HUES6 (cell line): ENCODE measurements at regions not wholly inside any gene's neighbourhood (a gene's known extent, or its start where the extent isn't known, plus 50 kb on each side); places are given as distances from the start of the nearest gene placed in this dataset.

Experiments
- H3K27ac ChIP-seq: 2 replicates; pipeline ENCODE4 v1.7.0; 2013; ENCODE audit warnings: low read depth, mild to moderate bottlenecking, low read length, inconsistent platforms
- H3K27me3 ChIP-seq: 2 replicates; pipeline ENCODE4 v1.6.1; 2013; ENCODE audit warnings: low read length; ENCODE audit not compliant: control insufficient read depth, insufficient read depth
- H3K36me3 ChIP-seq: 2 replicates; pipeline ENCODE4 v1.6.1; 2013; ENCODE audit warnings: low read length; ENCODE audit not compliant: control insufficient read depth, insufficient read depth
- H3K4me1 ChIP-seq: 2 replicates; pipeline ENCODE4 v1.6.1; 2013; ENCODE audit warnings: low read length; ENCODE audit not compliant: control insufficient read depth, insufficient read depth
- H3K4me3 ChIP-seq: 2 replicates; pipeline ENCODE4 v1.5.1; 2013; ENCODE audit warnings: low read depth, low read length
- H3K9ac ChIP-seq: one replicate; pipeline ENCODE4 v1.6.1; 2013; ENCODE audit warnings: mild to moderate bottlenecking, low read length
- H3K9me3 ChIP-seq: 2 replicates; pipeline ENCODE4 v1.6.1; 2013; ENCODE audit warnings: low read depth, low read length; ENCODE audit not compliant: control insufficient read depth, insufficient read depth

GRCh38 chr4:135383356-135384288 is 1182.0 kb upstream of the PABPC4L start:
- peaks cover 12% of the 10 kb centered on the region; the same call in 1 of the 2 replicates for H3K9me3 ChIP-seq
- no peaks in the 10 kb centered on the region for H3K27me3 ChIP-seq
- peaks cover 32% of the 10 kb centered on the region for H3K4me1 ChIP-seq
- no peak overlapping the region for H3K4me3 ChIP-seq
- no peaks in the 10 kb centered on the region for H3K36me3 ChIP-seq
- H3K27ac ChIP-seq = peak overlapping the region; percentile 40; the same call in 1 of the 2 replicates
- H3K9ac ChIP-seq = no peak overlapping the region

- Histone ChIP-seq H3K9me3 (peaks cover 15% of the 10 kb centered on the region; the same call in 1 of the 2 replicates), H3K9ac (no peak overlapping the region), H3K27me3 (no peaks in the 10 kb centered on the region), H3K4me3 (no peak overlapping the region), H3K27ac (no peak overlapping the region), H3K4me1 (peaks cover 32% of the 10 kb centered on the region), H3K36me3 (no peaks in the 10 kb centered on the region)
Observed at GRCh38 chr4:135382280-135382959, 1180.8 kb upstream of the PABPC4L start.

- H3K9me3 ChIP-seq = peaks cover 6% of the 10 kb centered on the region; the same call in 1 of the 2 replicates
- no peaks in the 10 kb centered on the region for H3K27me3 ChIP-seq
- H3K4me1 ChIP-seq = no peaks in the 10 kb centered on the region
- H3K4me3 ChIP-seq = no peak overlapping the region
- no peak overlapping the region for H3K9ac ChIP-seq
- H3K27ac ChIP-seq = no peak overlapping the region
- H3K36me3 ChIP-seq = no peaks in the 10 kb centered on the region
Observed at GRCh38 chr4:135372131-135372530, 1170.5 kb upstream of the PABPC4L start.

DNA sequence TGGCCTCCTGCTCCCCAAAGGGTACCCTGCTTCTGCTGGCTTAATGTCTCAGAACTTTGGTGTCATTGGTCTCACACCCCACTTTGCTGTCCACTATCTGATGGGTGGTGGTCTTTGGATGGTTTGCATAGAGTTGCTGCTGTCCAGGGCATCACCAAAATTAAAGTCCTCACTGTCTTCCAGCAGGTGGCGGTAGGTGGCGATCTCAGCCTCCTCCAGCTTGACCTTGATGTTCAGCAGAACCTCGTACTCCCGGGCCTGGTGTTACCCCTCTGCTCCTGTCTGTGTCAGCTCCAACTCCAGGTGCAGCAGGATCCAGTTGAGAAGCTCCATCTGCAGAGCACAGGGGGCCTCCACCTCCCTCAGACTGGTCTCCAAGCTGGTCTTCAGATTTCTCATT is 1169.5 kb upstream of the PABPC4L start:
- Histone ChIP-seq H3K27me3 (no peaks in the 10 kb centered on the region), H3K9me3 (peaks cover 6% of the 10 kb centered on the region; the same call in 1 of the 2 replicates), H3K4me1 (no peaks in the 10 kb centered on the region), H3K27ac (no peak overlapping the region), H3K36me3 (no peaks in the 10 kb centered on the region), H3K4me3 (no peak overlapping the region), H3K9ac (no peak overlapping the region)

DNA sequence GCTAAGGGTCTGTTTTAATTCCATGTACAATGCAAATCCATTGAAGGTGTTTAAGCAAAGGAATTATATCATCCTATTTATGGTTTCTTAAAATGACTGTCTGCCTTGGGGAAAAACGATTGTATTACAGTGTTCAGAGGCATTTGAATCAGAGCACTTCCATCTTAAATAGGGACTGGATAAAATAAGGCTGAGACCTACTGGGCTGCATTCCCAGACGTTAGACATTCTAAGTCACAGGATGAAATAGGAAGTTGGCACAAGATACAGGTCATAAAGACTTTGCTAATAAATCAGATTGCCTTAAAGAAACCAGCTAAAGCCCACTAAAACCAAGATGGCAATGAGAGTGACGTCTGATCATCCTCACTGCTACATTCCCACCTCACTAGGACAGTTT is 1167.2 kb upstream of the PABPC4L start:
- Histone ChIP-seq H3K9me3 (no peaks in the 10 kb centered on the region), H3K4me3 (no peak overlapping the region), H3K27ac (no peak overlapping the region), H3K36me3 (no peaks in the 10 kb centered on the region), H3K4me1 (no peaks in the 10 kb centered on the region), H3K27me3 (no peaks in the 10 kb centered on the region), H3K9ac (no peak overlapping the region)

- Histone ChIP-seq H3K36me3 (no peaks in the 10 kb centered on the region), H3K27ac (no peak overlapping the region), H3K4me1 (no peaks in the 10 kb centered on the region), H3K9me3 (no peaks in the 10 kb centered on the region), H3K27me3 (no peaks in the 10 kb centered on the region), H3K9ac (no peak overlapping the region), H3K4me3 (no peak overlapping the region)
Observed at GRCh38 chr4:135365065-135365464, 1163.5 kb upstream of the PABPC4L start.

- no peak overlapping the region for H3K9ac ChIP-seq
- H3K27ac ChIP-seq = no peak overlapping the region
- H3K4me3 ChIP-seq = no peak overlapping the region
- H3K9me3 ChIP-seq = no peaks in the 10 kb centered on the region
- no peaks in the 10 kb centered on the region for H3K36me3 ChIP-seq
- no peaks in the 10 kb centered on the region for H3K27me3 ChIP-seq
- H3K4me1 ChIP-seq = no peaks in the 10 kb centered on the region
Observed at GRCh38 chr4:135359128-135359527, 1157.5 kb upstream of the PABPC4L start.

DNA sequence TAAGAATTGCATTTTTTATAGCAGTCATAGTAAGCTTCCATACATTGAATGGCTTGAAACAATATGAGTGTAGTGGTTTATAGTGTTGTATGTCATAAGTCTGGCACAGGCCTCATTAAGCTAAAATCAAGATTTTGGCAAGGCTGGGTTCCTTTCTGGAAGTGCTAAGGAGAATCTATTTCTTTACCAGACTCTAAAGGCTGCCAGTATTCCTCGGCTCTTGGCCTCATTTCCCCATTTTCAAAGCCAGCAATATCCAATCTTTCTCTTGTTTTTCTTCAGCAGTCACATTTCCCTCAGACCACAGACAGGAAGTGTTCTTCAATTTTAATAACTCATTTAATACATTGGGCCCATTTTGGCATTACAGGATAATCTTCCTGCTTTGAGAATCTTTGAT is 1155.5 kb upstream of the PABPC4L start:
- H3K9ac ChIP-seq = no peak overlapping the region
- no peak overlapping the region for H3K4me3 ChIP-seq
- H3K4me1 ChIP-seq = no peaks in the 10 kb centered on the region
- H3K27ac ChIP-seq = no peak overlapping the region
- H3K27me3 ChIP-seq = no peaks in the 10 kb centered on the region
- no peaks in the 10 kb centered on the region for H3K9me3 ChIP-seq
- no peaks in the 10 kb centered on the region for H3K36me3 ChIP-seq

DNA sequence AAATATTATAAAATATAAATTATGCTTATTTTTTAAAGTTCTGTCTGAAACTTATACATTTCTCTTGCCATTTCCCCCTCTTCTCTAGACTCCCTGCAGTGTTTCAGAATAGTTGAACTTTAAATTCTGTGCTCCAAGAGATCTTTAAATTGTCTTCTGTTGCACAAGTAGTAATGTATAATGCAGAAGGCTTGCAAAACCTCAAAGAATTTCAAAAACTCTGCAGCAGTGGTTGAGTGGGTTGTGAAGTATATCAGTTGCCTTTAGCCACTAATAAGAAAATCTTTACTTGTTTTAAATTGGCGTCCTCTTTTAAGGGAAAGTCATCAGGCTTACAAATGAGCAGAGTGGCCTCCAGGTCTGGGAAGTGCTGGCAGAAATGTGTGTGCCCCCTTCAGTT is 1153.3 kb upstream of the PABPC4L start:
- Histone ChIP-seq H3K4me3 (no peak overlapping the region), H3K27me3 (no peaks in the 10 kb centered on the region), H3K36me3 (no peaks in the 10 kb centered on the region)

DNA sequence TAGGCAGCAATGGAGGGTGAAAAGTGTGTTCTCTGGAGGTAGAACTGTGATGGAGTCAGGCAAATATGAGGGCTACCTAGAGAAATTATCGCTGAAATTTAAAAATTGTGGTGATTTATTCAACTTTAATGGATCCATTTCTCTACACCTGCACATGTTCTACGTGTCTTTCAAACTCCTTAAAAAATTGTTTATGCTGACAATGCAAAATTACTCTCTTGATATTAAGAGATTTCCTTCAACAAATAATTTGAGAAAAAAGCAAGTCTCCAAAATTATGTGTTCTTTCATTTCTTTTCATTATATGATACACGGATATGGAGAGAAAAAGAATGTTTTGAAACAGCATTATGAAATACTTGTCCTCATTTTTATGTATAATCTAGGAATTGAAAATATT is 1151.4 kb upstream of the PABPC4L start:
- no peak overlapping the region for H3K9ac ChIP-seq
- no peaks in the 10 kb centered on the region for H3K36me3 ChIP-seq
- H3K9me3 ChIP-seq = no peaks in the 10 kb centered on the region
- H3K27me3 ChIP-seq = no peaks in the 10 kb centered on the region
- H3K4me1 ChIP-seq = no peaks in the 10 kb centered on the region
- H3K27ac ChIP-seq = no peak overlapping the region
- H3K4me3 ChIP-seq = no peak overlapping the region

More for the DNA sequence above, 1153.3 kb upstream of the PABPC4L start:
- Histone ChIP-seq H3K9ac (no peak overlapping the region), H3K27ac (no peak overlapping the region), H3K9me3 (no peaks in the 10 kb centered on the region), H3K4me1 (no peaks in the 10 kb centered on the region)

DNA sequence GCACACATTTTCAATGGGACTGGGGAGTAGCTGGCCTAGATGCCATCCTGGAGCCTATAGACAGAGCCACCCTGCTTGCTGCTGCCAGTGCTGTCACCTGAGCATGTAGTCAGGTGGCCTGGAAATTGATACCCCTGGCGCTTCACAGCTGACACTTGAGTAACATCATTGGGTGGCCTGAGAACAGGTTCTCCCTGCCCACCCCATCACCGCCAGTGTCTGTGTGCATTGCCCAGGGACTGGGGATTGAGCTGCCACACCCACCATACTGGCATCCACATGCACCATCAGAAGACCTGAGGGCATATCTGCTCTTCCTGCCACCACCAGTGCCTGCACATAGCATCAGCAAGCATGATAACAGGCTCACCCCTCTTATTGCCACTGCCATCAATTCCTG is 1142.9 kb upstream of the PABPC4L start:
- H3K4me3 ChIP-seq = no peak overlapping the region
- no peak overlapping the region for H3K9ac ChIP-seq
- no peaks in the 10 kb centered on the region for H3K9me3 ChIP-seq
- no peaks in the 10 kb centered on the region for H3K36me3 ChIP-seq
- H3K4me1 ChIP-seq = no peaks in the 10 kb centered on the region
- no peak overlapping the region for H3K27ac ChIP-seq
- no peaks in the 10 kb centered on the region for H3K27me3 ChIP-seq
